Lung (tissue), 11 donors: ENCODE measurements at regions not wholly inside any gene's neighbourhood (a gene's known extent, or its start where the extent isn't known, plus 50 kb on each side); places are given as distances from the start of the nearest gene placed in this dataset.
A peak's percentile ranks its signal among the peaks of the same experiment; 100 is the strongest.

Experiments
- ATAC-seq: fragments of 200-7000 bp; cut with Tn5 transposase; one replicate; pipeline ENCODE4 v1.9.1; 2020; ENCODE audit warnings: moderate number of reproducible peaks; ENCODE audit not compliant: insufficient read depth, low FRiP score
- DNase-seq, 3 donors: peaks; one replicate each; pipeline ENCODE4 v3.0.0-alpha.2; 2013 to 2017
- H3K27ac ChIP-seq, 2 donors: one replicate each; pipeline ENCODE4 v1.5.1; 2013; ENCODE audit warnings: mild to moderate bottlenecking in 2 of 2, moderate library complexity in 2 of 2, control low read depth in 1 of 2, inconsistent platforms in 1 of 2, low read depth in 1 of 2, low read length in 1 of 2
- H3K27me3 ChIP-seq, 3 donors: one replicate each; pipeline ENCODE4 v1.5.1; 2013; ENCODE audit warnings: low read length in 2 of 3; ENCODE audit not compliant: control insufficient read depth in 3 of 3, insufficient read depth in 3 of 3
- H3K36me3 ChIP-seq, 4 donors: one replicate each; pipeline ENCODE4 v1.5.1; 2013; ENCODE audit warnings: low read length in 4 of 4, mild to moderate bottlenecking in 1 of 4, moderate library complexity in 1 of 4; ENCODE audit not compliant: control insufficient read depth in 4 of 4, insufficient read depth in 4 of 4
- H3K4me1 ChIP-seq, 5 donors: one replicate each; pipeline ENCODE4 v1.5.1; 2013; ENCODE audit warnings: low read length in 5 of 5, mild to moderate bottlenecking in 2 of 5, moderate library complexity in 1 of 5; ENCODE audit not compliant: control insufficient read depth in 5 of 5, insufficient read depth in 5 of 5
- H3K4me3 ChIP-seq: one replicate; pipeline ENCODE4 v1.5.1; 2013; ENCODE audit warnings: mild to moderate bottlenecking, control low read depth, moderate library complexity
- H3K9ac ChIP-seq, 2 donors: one replicate each; pipeline ENCODE4 v1.5.1; 2013; ENCODE audit warnings: low read length in 2 of 2, control low read depth in 1 of 2; ENCODE audit not compliant: insufficient read depth in 1 of 2
- H3K9me3 ChIP-seq, 4 donors: one replicate each; pipeline ENCODE4 v1.5.1; 2013; ENCODE audit warnings: low read length in 3 of 4, mild to moderate bottlenecking in 1 of 4, moderate library complexity in 1 of 4; ENCODE audit not compliant: control insufficient read depth in 4 of 4, insufficient read depth in 3 of 4
- WGBS, 2 donors: extraction: QIAGEN DNeasy Blood & Tissue Kit; methylation state at CpG; one replicate each; pipeline ENCODE4 v1.1.7; 2013; 5-methylcytosine and 5-hydroxymethylcytosine counted together
- TF ChIP-seq, protein P1 (sequence below): IDR thresholded peaks from 2 replicates; pipeline ENCODE4 v1.5.1; 2012; ENCODE audit warnings: mild to moderate bottlenecking; ENCODE audit errors: control extremely low read depth, extremely low read depth
- donor health status: control.
- donor health status: control.
- donor health status: Bipolar disorder and iron deficiency.
- donor health status: healthy.
- donor health status: DM: yes; HTN: yes; CAD: no.

DNA sequence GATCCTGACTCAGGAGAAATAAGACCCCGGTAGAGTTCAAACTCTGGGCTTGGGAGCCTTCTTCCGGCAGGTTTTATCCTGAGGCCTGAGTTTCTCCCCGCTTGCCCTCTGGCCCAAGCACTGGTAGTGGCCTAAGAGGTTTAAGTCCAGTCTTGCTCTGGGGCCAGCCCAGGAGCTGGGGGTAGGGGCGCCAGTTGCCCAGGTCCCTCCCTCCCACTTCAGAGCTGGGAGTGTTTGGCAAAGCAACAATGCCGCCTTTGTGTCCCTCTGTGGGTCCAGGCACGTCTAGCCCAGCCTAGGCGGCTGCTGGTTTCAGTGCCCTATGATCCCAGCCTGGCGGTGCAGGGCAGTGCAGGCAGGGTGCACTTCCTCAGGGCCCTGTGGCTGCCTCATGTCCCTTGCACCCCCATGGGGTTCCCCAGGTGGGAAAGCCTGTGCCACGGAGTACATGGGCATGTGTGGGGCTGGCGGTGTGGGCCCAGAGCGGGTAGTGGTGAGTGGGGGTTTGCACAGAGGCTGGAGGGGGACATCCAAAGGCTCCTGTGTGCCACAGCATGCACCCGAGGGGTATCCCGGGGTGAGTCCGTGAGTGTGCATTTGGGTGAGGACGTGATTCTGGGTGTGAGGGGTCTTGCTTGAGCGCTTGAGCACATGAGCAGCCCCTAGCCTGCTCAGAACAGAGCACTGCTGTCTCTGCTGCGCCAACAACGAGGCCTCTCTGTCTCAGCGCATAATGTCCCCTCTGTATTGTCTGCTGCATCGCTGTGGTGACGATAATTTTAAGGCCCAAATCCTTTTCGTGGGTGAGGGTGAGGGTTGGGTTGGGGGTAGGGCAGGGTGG lies 61.7 kb upstream of the PSD2 start:
- Histone ChIP-seq H3K9ac (no peak overlapping the region), H3K9me3 (peaks cover 0 to 2% (median 0%) of the 10 kb centered on the region in 4 donors), H3K36me3 (no peaks in the 10 kb centered on the region), H3K27me3 (no peaks in the 10 kb centered on the region), H3K27ac (no peak overlapping the region), H3K4me3 (no peak overlapping the region), H3K4me1 (peaks cover 0 to 7% (median 0%) of the 10 kb centered on the region in 5 donors)
- DNase-seq (peak; percentile 51 to 78 (median 75)), ATAC-seq (no peak)
- TF ChIP-seq, protein P1, sequence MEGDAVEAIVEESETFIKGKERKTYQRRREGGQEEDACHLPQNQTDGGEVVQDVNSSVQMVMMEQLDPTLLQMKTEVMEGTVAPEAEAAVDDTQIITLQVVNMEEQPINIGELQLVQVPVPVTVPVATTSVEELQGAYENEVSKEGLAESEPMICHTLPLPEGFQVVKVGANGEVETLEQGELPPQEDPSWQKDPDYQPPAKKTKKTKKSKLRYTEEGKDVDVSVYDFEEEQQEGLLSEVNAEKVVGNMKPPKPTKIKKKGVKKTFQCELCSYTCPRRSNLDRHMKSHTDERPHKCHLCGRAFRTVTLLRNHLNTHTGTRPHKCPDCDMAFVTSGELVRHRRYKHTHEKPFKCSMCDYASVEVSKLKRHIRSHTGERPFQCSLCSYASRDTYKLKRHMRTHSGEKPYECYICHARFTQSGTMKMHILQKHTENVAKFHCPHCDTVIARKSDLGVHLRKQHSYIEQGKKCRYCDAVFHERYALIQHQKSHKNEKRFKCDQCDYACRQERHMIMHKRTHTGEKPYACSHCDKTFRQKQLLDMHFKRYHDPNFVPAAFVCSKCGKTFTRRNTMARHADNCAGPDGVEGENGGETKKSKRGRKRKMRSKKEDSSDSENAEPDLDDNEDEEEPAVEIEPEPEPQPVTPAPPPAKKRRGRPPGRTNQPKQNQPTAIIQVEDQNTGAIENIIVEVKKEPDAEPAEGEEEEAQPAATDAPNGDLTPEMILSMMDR, result no peak
- WGBS, 2 donors, result 88 to 91% methylated on average over 22 of the region's 22 CpGs

DNA sequence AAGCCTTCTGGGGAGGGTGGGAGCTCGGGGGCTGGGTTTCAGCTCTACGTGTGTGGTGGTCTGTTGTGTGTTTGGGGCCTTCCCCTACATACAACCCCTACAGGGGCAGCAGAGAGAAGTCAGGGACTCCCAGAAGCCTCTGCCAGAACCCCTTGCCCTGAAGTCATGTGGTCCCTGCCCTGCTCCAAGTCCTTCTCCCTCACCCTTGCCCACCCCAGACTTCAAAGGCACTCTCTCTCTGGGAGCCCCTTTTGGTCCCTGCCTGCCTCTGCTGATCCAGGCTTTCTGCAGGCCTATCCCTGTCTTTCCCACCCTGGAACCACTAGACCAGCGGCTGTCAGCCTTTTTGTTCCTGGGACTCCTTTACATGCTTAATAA lies 61.1 kb upstream of the PSD2 start:
- ATAC-seq, result no peak
- DNase-seq, result no peak
- Histone ChIP-seq H3K4me1 (peaks cover 0 to 7% (median 0%) of the 10 kb centered on the region in 5 donors), H3K36me3 (no peaks in the 10 kb centered on the region), H3K9me3 (peaks cover 0 to 3% (median 0%) of the 10 kb centered on the region in 4 donors), H3K27ac (no peak overlapping the region), H3K4me3 (no peak overlapping the region), H3K27me3 (no peaks in the 10 kb centered on the region), H3K9ac (no peak overlapping the region)
- TF ChIP-seq, protein P1, result no peak
- 93 to 96% methylated on average over 3 of the region's 3 CpGs for WGBS, 2 donors

DNA sequence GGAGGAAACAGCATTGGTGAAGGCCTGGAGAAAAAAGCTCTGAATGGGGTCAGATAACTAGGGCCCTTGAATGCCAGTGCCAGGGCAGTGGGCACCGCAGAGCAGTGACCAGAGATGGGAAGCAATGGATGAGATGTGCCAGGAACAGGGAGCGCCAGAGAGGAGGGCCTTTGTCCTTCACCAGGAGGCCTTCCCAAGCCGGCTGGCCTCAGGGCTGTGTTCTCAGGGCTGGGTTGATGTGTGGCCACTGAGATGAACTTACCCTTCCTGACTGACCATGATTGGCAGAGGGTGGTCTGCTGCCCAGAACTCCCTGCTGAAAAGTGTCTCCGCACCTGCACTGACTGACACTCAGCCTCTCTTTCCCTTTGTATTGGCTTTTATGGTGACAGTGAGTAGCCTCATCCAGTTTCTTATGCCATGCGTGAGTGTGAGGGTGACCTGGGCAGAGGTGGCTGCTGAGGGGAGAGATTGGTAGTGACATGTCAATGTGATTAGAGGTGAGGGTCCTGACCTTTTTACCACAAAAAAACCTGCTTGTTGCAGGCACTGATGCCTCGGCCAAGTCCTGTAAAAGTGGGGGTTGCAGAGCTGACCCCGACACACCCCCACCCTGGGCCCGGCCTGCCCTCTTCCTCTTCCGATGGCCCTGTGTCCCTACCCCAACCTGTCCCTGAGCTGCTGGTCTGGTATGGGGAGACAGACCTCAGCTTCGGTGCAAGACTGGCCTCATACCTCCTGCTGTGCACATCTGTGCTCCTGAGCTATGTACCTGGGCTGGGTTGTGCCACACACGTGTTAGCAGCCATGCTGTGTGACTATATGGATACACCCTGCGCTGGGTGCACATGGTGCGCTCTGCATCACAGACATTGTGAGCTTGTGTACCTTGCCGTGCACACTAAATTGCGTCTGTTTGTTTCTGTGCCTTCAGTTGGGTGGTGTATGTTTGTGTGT lies 57.1 kb upstream of the PSD2 start:
- Histone ChIP-seq H3K4me3 (no peak overlapping the region), H3K4me1 (peaks cover 0 to 7% (median 0%) of the 10 kb centered on the region in 5 donors), H3K9ac (no peak overlapping the region), H3K27me3 (no peaks in the 10 kb centered on the region), H3K9me3 (peaks cover 0 to 3% (median 0%) of the 10 kb centered on the region in 4 donors), H3K27ac (no peak overlapping the region), H3K36me3 (no peaks in the 10 kb centered on the region)
- DNase-seq (no peak), ATAC-seq (no peak)
- WGBS, 2 donors, result 93 to 96% methylated on average over 15 of the region's 15 CpGs
- TF ChIP-seq, protein P1, result no peak
